MM.1S (cell line): ENCODE measurements at regions not wholly inside any gene's neighbourhood (a gene's known extent, or its start where the extent isn't known, plus 50 kb on each side); places are given as distances from the start of the nearest gene placed in this dataset.

Experiments used
- DNase-seq: peaks from one replicate; pipeline ENCODE4 v3.0.0-alpha.2; 2015
- H2AFZ ChIP-seq: fragments of 300-600 bp; sonication (generic); 2 replicates; pipeline ENCODE4 v1.6.0; 2016; ENCODE audit warnings: antibody characterized with exemption, low read length
- H3F3A ChIP-seq: fragments of 300-600 bp; sonication (generic); 2 replicates; pipeline ENCODE4 v1.6.1; 2016; ENCODE audit warnings: mild to moderate bottlenecking, antibody characterized with exemption, low read length, moderate library complexity, mixed read lengths; ENCODE audit not compliant: insufficient read depth
- H3K27ac ChIP-seq: fragments of 300-600 bp; sonication (generic); 2 replicates; pipeline ENCODE4 v1.5.1; 2016; ENCODE audit warnings: mild to moderate bottlenecking, low read length
- H3K27me3 ChIP-seq: fragments of 300-600 bp; sonication (generic); replicated peaks from 2 replicates; pipeline ENCODE4 v1.6.0; 2016; ENCODE audit warnings: low read length; ENCODE audit not compliant: insufficient read depth
- H3K36me3 ChIP-seq: fragments of 300-600 bp; sonication (generic); replicated peaks from 2 replicates; pipeline ENCODE4 v1.6.1; 2016; ENCODE audit warnings: mild to moderate bottlenecking, low read length, mixed read lengths; ENCODE audit not compliant: insufficient read depth
- H3K4me1 ChIP-seq: fragments of 300-600 bp; sonication (generic); 2 replicates; pipeline ENCODE4 v1.6.1; 2016; ENCODE audit warnings: low read length, mixed read lengths
- H3K4me2 ChIP-seq: fragments of 300-600 bp; sonication (generic); 2 replicates; pipeline ENCODE4 v1.6.0; 2016; ENCODE audit warnings: low read depth, low read length
- H3K4me3 ChIP-seq: fragments of 300-600 bp; sonication (generic); 2 replicates; pipeline ENCODE4 v1.5.1; 2016; ENCODE audit warnings: low read length, mixed read lengths
- H3K79me2 ChIP-seq: fragments of 300-600 bp; sonication (generic); 2 replicates; pipeline ENCODE4 v1.6.1; 2016; ENCODE audit warnings: mixed run types, low read length, mixed read lengths
- H3K9ac ChIP-seq: fragments of 300-600 bp; sonication (generic); 2 replicates; pipeline ENCODE4 v1.6.1; 2016; ENCODE audit warnings: low read length, mixed read lengths
- H3K9me2 ChIP-seq: fragments of 300-600 bp; sonication (generic); replicated peaks from 2 replicates; pipeline ENCODE4 v1.6.1; 2016; ENCODE audit warnings: mild to moderate bottlenecking, low read length, mixed read lengths; ENCODE audit not compliant: insufficient read depth
- H3K9me3 ChIP-seq: fragments of 300-600 bp; sonication (generic); replicated peaks from 2 replicates; pipeline ENCODE4 v1.6.1; 2016; ENCODE audit warnings: mild to moderate bottlenecking, low read length, mixed read lengths; ENCODE audit not compliant: insufficient read depth
- H4K20me1 ChIP-seq: fragments of 300-600 bp; sonication (generic); 2 replicates; pipeline ENCODE4 v1.6.1; 2016; ENCODE audit warnings: mild to moderate bottlenecking, low read length, moderate library complexity, mixed read lengths; ENCODE audit not compliant: insufficient read depth
- CTCF ChIP-seq: fragments of 300-600 bp; sonication (generic); IDR thresholded peaks from 2 replicates; pipeline ENCODE4 v1.5.1; 2016; ENCODE audit warnings: antibody characterized with exemption, low read length, mixed read lengths
- EZH2 ChIP-seq: fragments of 300-600 bp; sonication (generic); optimal IDR thresholded peaks from 2 replicates; pipeline ENCODE3; 2017; ENCODE audit warnings: low read depth, mild to moderate bottlenecking, antibody characterized with exemption, low read length, mixed read lengths
- EZH2phosphoT487 ChIP-seq: fragments of 300-600 bp; sonication (generic); IDR thresholded peaks from 2 replicates; pipeline ENCODE4 v1.6.1; 2018; ENCODE audit warnings: antibody characterized with exemption, low read length

DNA sequence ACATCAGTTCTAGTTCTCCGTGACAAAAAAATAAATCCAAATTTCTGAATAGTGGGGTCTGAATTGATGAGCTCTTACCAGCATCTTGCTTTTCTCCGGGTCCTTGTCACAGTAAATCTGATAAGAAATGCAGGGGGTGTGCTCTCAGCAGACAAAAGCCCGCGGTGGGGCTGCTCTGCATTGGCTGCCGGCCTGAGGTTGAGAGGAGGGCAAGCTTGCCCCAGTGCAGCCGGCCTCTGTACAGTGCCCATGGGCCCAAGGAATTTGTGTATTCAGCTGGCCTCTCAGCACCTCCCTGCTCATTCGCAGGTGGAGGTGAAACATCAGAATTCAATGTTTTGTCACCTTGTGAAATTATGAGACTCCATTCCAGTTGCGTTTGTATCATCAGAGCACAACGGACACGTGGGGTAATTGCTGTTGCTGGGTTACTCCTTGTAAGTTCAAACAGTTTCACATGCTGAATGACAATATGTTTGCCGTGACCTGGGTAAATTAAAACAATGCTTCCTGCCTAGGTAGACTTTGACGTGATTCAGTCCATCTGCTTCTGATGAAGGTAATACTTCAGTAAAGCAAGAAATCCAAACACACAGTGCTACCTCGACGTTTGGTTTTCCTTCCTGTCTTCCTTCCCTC is 596.4 kb downstream of the MID1IP1 start:
- Histone ChIP-seq H3K27ac (no peak overlapping the region), H3K9me3 (no peaks in the 10 kb centered on the region), H3K4me2 (no peak overlapping the region), H3K27me3 (no peaks in the 10 kb centered on the region), H4K20me1 (no peaks in the 10 kb centered on the region), H3F3A (no peaks in the 10 kb centered on the region), H3K79me2 (no peaks in the 10 kb centered on the region), H3K4me3 (no peak overlapping the region), H3K9me2 (no peaks in the 10 kb centered on the region), H3K4me1 (no peaks in the 10 kb centered on the region), H3K9ac (no peak overlapping the region), H3K36me3 (no peaks in the 10 kb centered on the region), H2AFZ (no peak overlapping the region)
- no peak for DNase-seq
- TF ChIP-seq CTCF, result no peak
- TF ChIP-seq EZH2phosphoT487, result no peak
- no peak for TF ChIP-seq EZH2

DNA sequence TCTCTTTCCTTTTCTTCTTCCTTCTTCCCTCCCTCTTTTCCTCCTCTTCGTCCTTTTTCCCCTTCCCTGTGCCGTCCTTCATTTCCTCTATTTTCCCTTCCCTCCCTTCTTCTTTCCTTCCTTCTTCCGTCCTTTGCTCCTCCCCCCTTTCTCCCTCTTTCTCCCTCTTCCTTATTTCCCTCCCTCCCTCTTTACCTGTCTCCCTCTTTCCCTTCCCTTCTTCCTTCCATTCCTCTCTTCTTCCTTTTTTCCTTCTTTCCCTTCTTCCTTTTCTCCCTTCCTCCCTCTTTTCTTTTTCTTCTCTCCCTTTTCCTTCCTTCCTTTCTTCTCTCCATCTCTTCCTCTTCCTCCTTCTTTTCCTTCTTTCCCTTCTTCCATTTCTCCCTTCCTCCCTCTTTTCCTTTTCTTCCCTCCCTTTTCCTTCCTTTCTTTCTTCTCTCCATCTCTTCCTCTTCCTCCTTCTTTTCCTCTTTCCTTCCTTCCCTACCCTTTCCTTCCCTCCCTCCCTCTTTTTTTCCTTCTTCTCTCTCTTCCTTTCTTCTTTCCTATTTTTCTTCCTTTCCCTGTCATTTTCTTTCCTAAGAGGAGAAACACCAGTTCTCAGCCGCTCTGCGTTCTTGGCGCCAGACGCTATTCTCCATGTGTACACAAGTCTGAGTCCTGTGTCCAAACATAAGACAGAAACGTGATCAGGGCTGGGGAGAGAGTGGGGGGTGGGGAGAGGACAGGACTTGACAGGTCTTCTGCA is 597.1 kb downstream of the MID1IP1 start:
- no peak for TF ChIP-seq EZH2
- TF ChIP-seq CTCF, result no peak
- TF ChIP-seq EZH2phosphoT487, result no peak
- Histone ChIP-seq H3K27me3 (no peaks in the 10 kb centered on the region), H3K79me2 (no peaks in the 10 kb centered on the region)

GRCh38 chrX:39398963-39399261 is 597.7 kb downstream of the MID1IP1 start:
- no peak overlapping the region for H3K4me2 ChIP-seq
- no peak overlapping the region for H2AFZ ChIP-seq
- no peak overlapping the region for H3K4me3 ChIP-seq
- no peaks in the 10 kb centered on the region for H4K20me1 ChIP-seq
- no peaks in the 10 kb centered on the region for H3K9me2 ChIP-seq
- no peaks in the 10 kb centered on the region for H3F3A ChIP-seq
- no peak for DNase-seq
- no peak overlapping the region for H3K9ac ChIP-seq
- H3K4me1 ChIP-seq, result no peaks in the 10 kb centered on the region
- no peaks in the 10 kb centered on the region for H3K79me2 ChIP-seq
- no peaks in the 10 kb centered on the region for H3K9me3 ChIP-seq
- TF ChIP-seq CTCF (no peak), EZH2 (no peak), EZH2phosphoT487 (no peak)
- no peaks in the 10 kb centered on the region for H3K27me3 ChIP-seq
- no peaks in the 10 kb centered on the region for H3K36me3 ChIP-seq
- H3K27ac ChIP-seq, result no peak overlapping the region

More for the DNA sequence above, 597.1 kb downstream of the MID1IP1 start:
- Histone ChIP-seq H3K4me3 (no peak overlapping the region), H3F3A (no peaks in the 10 kb centered on the region), H4K20me1 (no peaks in the 10 kb centered on the region), H3K36me3 (no peaks in the 10 kb centered on the region), H3K27ac (no peak overlapping the region), H2AFZ (no peak overlapping the region), H3K4me2 (no peak overlapping the region), H3K4me1 (no peaks in the 10 kb centered on the region), H3K9ac (no peak overlapping the region), H3K9me2 (no peaks in the 10 kb centered on the region), H3K9me3 (no peaks in the 10 kb centered on the region)
- DNase-seq, result no peak
